Kidney (tissue), 13 donors: ENCODE measurements at regions not wholly inside any gene's neighbourhood (a gene's known extent, or its start where the extent isn't known, plus 50 kb on each side); places are given as distances from the start of the nearest gene placed in this dataset.

Experiments used
- DNase-seq, 5 donors: peaks; one replicate each; pipeline ENCODE4 v3.0.0-alpha.2; 2013 to 2020
- FAIRE-seq: peaks from 2 replicates; lab custom pipeline; 2012; peaks lifted over from hg19 to GRCh38; lab: Jason Lieb, UNC
- H3K27ac ChIP-seq, 2 donors: one replicate each; pipeline ENCODE4 v1.7.0; 2013; ENCODE audit warnings: low read depth in 2 of 2, low read length in 2 of 2, inconsistent platforms in 1 of 2
- H3K27me3 ChIP-seq: one replicate; pipeline ENCODE4 v1.7.1; 2013; ENCODE audit warnings: low read length, inconsistent platforms; ENCODE audit not compliant: control insufficient read depth, insufficient read depth
- H3K36me3 ChIP-seq, 3 donors: one replicate each; pipeline versions ENCODE4 v1.7.0 to v1.7.1; 2013; ENCODE audit warnings: low read length in 3 of 3, control low read depth in 1 of 3, inconsistent platforms in 1 of 3; ENCODE audit not compliant: insufficient read depth in 3 of 3, control insufficient read depth in 2 of 3
- H3K4me1 ChIP-seq, 3 donors: one replicate each; pipeline versions ENCODE4 v1.7.0 to v1.7.1; 2013; ENCODE audit warnings: low read length in 3 of 3, inconsistent platforms in 1 of 3, low read depth in 1 of 3; ENCODE audit not compliant: control insufficient read depth in 2 of 3, insufficient read depth in 2 of 3
- H3K4me3 ChIP-seq, 3 donors: one replicate each; pipeline versions ENCODE4 v1.7.0 to v1.8.1; 2013; ENCODE audit warnings: low read length in 3 of 3, control low read depth in 1 of 3, inconsistent platforms in 1 of 3
- H3K9ac ChIP-seq, 3 donors: one replicate each; pipeline versions ENCODE4 v1.7.0 to v1.7.1; 2013; ENCODE audit warnings: low read length in 3 of 3, control low read depth in 1 of 3, inconsistent platforms in 1 of 3
- H3K9me3 ChIP-seq, 3 donors: one replicate each; pipeline versions ENCODE4 v1.7.0 to v1.7.1; 2013; ENCODE audit warnings: low read length in 3 of 3, control low read depth in 1 of 3, inconsistent platforms in 1 of 3; ENCODE audit not compliant: control insufficient read depth in 2 of 3, insufficient read depth in 1 of 3
- CTCF ChIP-seq: IDR thresholded peaks from 3 replicates; pipeline ENCODE4 v1.5.1; 2012; ENCODE audit warnings: mild to moderate bottlenecking, moderate library complexity, borderline replicate concordance; ENCODE audit not compliant: insufficient read depth; ENCODE audit errors: extremely low read depth
- intact Hi-C: fragments of 100-400 bp; cut with DNase I; formaldehyde crosslinking; loops from one replicate; pipeline ENCODE4 v1.11.1; 2022
- donor health status: control.
- donor health status: control.
- donor health status: control.
- donor health status: control.
- donor health status: control.
- donor health status: DM: yes; HTN: yes; CAD: no.
- donor health status: Normal renal cell carcinoma (clear cell type).

DNA sequence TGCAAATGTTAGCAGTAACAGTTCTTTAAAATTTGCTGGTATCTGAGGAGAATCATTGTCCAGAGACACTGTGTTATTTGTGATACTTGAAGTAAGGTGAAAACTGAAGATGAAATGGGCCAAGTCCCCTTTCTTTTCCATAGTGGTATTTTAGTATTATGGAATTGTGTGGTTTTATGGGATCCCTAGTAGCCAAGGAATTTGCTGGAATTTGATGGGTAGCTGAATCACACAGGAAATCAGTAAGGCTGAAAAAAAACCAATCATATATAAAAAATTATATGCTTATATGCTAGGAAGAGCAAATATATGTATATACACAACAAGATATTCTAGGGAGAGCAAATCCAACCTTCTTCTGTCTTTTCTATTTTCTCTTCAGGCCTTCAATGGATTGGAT is 54.2 kb upstream of the TACR1 start:
- intact Hi-C loops, result no loop called here
- TF ChIP-seq CTCF, result no peak
- Histone ChIP-seq H3K4me1 (no peaks in the 10 kb centered on the region), H3K36me3 (no peaks in the 10 kb centered on the region), H3K27ac (no peak overlapping the region), H3K9ac (no peak overlapping the region), H3K4me3 (no peak overlapping the region), H3K27me3 (no peaks in the 10 kb centered on the region), H3K9me3 (peaks cover 0 to 25% (median 8%) of the 10 kb centered on the region in 3 donors)
- DNase-seq, result no peak
- FAIRE-seq, result no peak

- TF ChIP-seq CTCF, result no peak
- DNase-seq (no peak), FAIRE-seq (no peak)
- Histone ChIP-seq H3K27me3 (no peaks in the 10 kb centered on the region), H3K27ac (no peak overlapping the region), H3K36me3 (no peaks in the 10 kb centered on the region), H3K9me3 (peaks cover 0 to 18% (median 6%) of the 10 kb centered on the region in 3 donors), H3K9ac (no peak overlapping the region), H3K4me3 (no peak overlapping the region), H3K4me1 (no peaks in the 10 kb centered on the region)
- intact Hi-C loops, result no loop called here
These were observed 52.6 kb upstream of the TACR1 start for GRCh38 chr2:75251896-75252295.
